ENCODE measurements at regions not wholly inside any gene's neighbourhood (a gene's known extent, or its start where the extent isn't known, plus 50 kb on each side); places are given as distances from the start of the nearest gene placed in this dataset.

DNA sequence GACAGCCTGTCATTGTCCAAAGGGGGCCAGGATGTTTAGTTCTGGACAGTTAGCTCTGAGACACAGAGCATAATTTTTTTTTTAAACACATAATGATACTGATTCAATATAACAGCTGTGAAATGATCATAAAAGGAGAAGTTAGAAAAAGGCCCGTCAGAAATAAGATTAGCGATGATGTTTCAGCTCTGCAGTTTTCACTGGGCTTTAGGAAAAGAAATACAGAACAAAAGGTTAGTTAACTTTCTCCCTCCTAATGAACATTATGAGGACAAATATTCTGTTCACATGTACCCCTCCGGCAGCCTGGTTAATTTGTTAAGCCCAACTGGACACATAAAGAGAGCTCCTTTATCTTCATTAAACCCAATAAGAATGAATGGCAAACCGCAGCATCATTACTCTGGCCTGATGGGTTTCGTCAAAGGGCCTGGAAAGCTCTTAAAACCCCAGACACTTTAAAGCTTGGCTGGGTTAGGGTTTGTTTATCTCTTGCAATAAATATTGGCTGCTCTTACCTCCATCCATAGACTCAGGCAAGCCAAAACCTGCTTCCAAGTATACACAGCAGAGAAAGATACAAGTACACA, 394.6 kb downstream of the KIF16B start:
- DNase-seq: no peak
- intact Hi-C loops (cut with DNase I): no loop called here

DNA sequence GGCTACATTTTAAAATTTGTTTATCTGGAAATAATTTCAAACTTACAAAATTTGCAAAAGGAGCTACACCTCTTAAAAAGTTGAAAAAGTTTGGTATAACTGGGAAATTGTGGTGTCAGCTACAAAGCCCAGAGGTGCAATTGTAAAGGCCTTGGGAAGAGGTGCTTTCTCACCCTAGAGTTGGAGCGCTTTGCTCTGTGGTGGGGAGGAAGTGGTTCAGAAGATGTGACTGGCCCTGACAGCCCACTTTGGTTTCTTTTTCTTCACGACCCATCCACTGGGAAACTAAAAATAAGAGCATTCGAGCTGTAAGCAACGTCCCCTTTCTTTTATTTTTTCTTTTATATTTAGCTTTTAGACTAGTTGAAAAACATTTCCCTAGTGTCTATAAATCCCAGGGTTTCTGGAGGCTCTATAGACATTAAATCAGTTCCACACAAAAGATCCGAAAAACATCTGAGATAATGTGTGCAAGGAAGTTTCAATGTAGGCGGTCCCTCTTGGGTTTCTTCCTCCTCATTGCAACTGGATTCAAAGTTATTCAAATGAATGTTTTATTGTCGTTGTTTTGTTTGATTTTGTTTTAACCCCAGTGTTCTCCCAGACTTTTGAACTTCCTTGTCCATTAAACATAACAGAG, 397.8 kb downstream of the KIF16B start:
- DNase-seq: no peak
- intact Hi-C loops (cut with DNase I): no loop called here

- intact Hi-C loops (cut with DNase I): no loop called here
- no peak for DNase-seq
These were observed 398.9 kb downstream of the KIF16B start for GRCh38 chr20:16174311-16174710.

GRCh38 chr20:16173044-16173443, 400.2 kb downstream of the KIF16B start:
- DNase-seq: no peak
- intact Hi-C loops (cut with DNase I): no loop called here

DNA sequence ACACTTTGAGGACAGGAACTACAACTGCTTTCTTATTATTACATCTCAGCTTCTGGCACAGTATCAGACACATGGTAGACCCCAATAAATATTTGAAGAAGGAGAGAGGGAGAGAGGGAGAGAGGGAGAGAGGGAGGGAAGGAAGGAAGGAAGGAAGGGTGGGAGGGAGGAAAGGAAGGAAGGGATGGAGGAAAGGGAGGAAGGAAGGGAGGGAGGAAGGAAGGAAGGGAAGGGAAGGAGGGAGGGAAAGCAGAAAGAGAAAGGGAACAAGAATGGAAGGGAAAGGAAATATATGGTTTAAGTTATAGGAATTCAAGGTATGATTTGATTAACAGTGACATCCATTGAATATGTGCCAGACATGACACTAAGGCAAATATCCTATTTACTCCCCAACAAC, 402.1 kb downstream of the KIF16B start:
- no peak for DNase-seq
- intact Hi-C loops (cut with DNase I): no loop called here

GRCh38 chr20:16170406-16170971, 402.8 kb downstream of the KIF16B start:
- intact Hi-C loops (cut with DNase I): no loop called here
- no peak for DNase-seq

DNA sequence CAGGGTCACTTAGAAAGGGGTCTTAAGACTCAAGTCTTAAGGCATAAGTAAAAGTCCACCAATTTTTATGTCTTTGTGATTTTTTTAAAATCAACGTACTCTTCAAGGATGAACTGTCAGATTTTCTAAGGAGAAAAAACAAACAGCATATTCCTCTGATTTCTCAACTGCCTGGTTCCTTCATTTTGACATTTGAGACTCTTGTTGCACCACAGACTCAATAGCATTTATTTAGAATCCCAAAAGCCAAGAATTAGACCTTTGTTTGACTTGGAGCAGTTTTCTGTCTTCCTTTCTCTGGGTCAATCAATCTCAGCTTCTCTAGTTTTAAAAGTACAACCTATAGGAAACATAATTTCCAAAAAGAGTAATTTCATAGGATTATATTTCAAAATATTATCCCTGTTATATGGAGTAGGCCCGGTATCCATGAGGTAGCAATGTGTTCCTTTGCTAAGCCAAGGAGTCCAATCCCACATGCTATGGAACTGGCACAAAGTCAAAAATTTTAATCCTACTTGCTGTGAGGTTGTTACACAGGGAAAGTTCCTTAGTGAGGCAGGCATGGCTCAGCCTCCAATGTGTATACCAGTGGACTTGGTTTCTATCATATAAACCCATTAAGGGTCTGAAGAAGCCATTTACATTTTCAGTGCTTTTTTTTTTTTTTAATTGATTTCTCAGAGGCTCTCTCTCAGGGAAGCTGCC, 405.7 kb downstream of the KIF16B start:
- intact Hi-C loops (cut with DNase I): no loop called here
- no peak for DNase-seq

DNA sequence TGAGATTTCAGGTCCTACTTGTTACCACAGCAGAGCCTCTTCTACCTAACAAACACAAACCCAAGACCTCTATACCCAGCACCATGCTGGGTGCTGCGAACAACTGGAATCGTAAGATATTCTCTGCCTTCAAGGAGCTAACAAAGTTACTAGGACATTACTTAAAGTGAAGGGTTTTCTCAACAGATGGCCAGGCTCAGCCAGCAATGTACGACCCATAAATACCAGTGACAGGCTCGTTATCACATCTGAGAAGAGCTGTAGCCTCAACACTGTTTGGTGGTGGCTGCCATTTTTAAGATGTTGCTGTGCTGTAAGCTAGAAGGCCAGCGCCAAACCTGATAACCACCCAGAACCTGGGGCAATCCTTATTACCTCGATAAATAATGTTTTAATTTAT, 406.5 kb downstream of the KIF16B start:
- no peak for DNase-seq
- intact Hi-C loops (cut with DNase I): no loop called here

DNA sequence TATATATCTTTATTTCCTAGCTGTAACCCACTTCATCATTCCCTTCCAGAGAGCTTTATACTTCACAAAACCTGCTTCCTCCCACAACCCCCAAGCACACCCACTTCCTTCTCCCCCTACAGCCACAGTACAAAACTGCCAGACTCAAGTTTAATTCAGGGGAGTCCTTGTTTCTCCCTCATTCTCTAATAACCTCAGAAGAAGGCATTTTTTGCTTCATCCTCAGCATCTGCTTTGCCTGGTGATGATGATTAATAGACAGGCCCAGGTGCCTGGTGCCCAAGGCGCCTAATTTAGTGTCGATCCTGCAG, 414.3 kb downstream of the KIF16B start:
- intact Hi-C loops (cut with DNase I): no loop called here
- DNase-seq: peak in 13 of 42 donors; percentile 8 to 50 (median 13)

- peak in 34 of 42 donors; percentile 5 to 80 (median 34) for DNase-seq
- intact Hi-C loops (cut with DNase I): no loop called here
These were observed 414.9 kb downstream of the KIF16B start for GRCh38 chr20:16158090-16158975.

DNA sequence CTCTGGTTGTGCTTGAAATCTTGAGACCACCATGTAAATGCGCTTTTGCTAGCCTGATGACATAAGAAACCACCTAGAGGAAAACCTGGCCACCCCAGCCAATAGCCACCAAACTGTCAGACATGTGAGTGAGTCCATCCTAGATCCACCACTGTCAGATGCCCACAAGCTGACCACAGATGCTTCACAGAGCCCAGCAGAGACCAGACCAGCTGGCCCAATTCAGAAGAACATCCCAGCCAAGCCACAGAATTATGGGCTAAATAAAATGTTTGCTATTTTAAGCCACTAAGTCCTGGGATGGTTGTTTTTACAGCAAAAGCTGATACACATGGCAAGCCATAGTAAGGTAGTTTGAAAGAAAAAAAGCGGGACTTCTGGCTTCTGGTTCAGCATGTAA, 425.3 kb downstream of the KIF16B start:
- intact Hi-C loops (cut with DNase I): no loop called here
- no peak for DNase-seq

DNA sequence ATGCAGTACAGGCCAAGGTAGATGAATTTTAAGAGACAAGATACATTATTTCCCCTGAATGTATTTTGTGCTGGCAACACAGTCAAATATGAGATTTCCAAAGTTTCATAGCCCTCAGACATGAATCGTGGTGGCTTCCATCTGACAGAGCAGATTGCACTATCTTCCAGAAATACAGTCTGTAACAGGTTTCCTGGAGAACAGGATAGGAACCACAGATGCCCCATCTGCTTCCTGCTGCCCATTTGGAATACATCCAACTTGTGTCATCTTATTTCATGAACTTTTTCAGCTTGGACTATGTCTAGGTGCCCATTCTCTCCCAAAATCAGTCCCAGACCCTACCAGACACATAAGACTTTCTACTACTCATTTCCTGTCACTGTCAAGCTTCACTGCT, 426.0 kb downstream of the KIF16B start:
- intact Hi-C loops (cut with DNase I): no loop called here
- DNase-seq: no peak

DNA sequence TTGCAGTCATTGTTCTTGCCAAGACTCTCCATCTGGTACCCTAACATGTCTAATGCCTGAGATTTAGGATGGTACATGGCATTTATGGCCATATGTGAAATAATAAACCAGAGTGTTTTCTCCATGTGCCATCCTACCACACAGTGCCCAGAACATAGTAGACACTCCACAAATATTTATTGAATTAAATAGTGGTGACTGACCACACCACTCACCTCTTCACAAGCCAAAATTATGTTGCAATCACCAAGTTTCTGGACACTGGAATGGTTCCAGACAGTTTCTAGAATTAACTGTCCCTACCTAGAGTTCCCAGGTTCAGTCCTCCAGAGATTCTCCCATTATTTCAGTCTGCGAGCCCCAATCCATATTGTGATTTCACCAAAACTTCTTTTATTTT, 427.3 kb downstream of the KIF16B start:
- DNase-seq: no peak
- intact Hi-C loops (cut with DNase I): no loop called here

DNA sequence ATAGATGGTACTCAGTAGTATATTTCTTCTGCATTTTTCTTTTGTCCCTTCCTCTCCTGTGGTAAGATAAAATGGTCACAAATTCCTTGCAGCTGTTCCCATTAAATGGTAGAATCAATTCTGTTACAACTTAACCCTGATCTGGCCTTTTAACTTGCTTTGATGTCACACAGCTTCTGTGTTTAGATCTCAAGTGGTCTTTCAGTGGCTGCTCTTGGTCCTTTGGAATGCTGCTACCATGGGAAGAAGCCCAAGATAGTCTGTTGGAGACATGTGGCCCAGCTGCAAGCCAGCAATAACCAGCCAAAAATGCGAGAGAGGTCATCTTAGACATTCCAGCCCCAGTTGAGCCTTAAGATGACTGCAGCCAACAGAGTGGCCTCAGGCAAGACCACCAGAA, 429.7 kb downstream of the KIF16B start:
- DNase-seq: no peak
- intact Hi-C loops (cut with DNase I): no loop called here

DNA sequence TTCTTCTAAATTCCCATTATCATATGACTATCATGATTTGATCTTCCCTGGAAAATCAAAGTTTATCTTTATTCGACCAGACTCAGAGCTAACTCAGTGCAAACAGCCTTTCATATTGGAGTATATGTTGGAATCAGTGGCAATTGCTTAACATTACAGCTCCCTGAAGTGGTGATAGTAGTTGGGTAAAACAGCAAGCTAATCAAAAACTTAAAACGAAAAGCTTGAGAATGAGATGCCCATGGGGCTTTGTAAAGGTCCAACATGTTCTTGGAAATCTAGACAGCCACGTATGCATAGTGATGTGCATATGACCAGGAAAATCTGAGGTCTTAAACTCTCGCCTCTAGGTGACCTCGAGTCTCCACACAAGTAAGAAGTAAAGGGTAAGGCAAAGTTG, 437.6 kb downstream of the KIF16B start:
- intact Hi-C loops (cut with DNase I): no loop called here
- DNase-seq: no peak

DNA sequence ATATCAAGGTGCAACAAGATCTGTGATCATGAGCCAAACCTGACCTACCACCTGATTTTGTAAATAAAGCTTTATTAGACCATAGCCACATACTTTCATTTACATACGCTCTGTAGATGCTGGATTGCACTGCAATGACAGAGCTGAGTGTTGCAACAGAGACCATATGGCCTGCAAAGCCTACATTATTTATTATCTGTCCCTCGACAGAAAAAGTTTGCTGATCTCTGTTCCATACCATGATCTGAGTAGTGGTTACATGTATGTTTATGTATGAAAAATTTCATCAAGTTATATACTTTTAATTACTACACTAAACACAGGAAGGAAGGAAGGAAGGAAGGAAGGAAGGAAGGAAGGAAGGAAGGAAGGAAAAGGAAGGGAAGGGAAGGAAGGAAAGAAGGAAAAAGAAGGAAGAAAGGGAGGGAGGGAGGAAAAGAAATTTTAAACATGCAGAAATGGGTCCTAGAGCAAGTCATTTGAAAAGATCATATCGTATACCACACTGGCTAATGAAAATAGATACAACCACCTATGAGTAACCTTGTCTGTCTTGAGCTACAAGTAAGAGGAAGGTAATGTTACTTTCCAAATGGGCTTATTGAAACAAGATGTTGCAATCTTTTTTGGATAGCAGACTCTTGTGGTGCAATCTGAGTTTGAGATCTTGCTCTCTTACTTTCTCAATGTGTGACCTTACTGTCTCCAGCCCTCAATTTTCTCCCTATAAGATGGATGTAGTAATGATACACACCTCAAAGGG, 441.0 kb downstream of the KIF16B start:
- intact Hi-C loops (cut with DNase I): no loop called here
- no peak for DNase-seq

- intact Hi-C loops (cut with DNase I): no loop called here
- DNase-seq: no peak
These were observed 443.8 kb downstream of the KIF16B start for GRCh38 chr20:16129411-16129810.

DNA sequence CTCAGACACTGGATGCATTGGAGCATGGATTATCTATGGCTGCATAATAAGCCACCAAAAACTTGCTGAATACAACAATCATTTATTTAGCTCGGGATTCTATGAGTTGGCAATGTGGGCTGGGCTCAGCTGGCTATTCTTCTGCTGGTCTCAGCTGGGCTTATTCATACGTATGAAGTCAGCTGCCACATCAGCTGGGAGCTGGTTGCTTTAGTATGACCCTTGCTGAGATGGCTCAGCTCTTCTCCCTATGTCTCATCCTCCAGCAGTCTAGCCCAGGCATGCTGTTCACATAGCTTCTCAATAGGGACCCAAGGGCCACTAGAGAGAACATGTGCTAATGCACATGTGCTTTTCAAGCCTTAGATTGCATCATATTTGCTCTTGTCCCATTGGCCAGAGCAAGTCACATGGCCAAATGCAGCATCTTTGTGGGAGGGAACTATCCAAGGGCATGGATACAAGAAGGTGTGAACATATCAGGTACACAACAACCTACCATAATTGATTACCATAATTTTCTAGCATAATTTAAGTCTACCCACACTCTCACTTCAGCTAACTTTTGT, 444.6 kb downstream of the KIF16B start:
- no peak for DNase-seq
- intact Hi-C loops (cut with DNase I): no loop called here

GRCh38 chr20:16125816-16126215, 447.4 kb downstream of the KIF16B start:
- intact Hi-C loops (cut with DNase I): no loop called here
- DNase-seq: peak in 2 of 42 donors; percentile 6 to 40

Measured in head of caudate nucleus (tissue), 42 donors.